Fibroblast of peridontal ligament (primary cell): ENCODE measurements at regions not wholly inside any gene's neighbourhood (a gene's known extent, or its start where the extent isn't known, plus 50 kb on each side); places are given as distances from the start of the nearest gene placed in this dataset.

ENCODE experiments used
- DNase-seq: peaks from one replicate; pipeline ENCODE4 v3.0.0-alpha.2; 2010; ENCODE audit errors: extremely low read depth

- no peak for DNase-seq
Measured at GRCh38 chr1:214205053-214205452, 75.9 kb upstream of the SMYD2 start.

- DNase-seq: no peak
Measured at GRCh38 chr1:214208460-214208859, 72.5 kb upstream of the SMYD2 start.

GRCh38 chr1:214209260-214209808 is 71.6 kb upstream of the SMYD2 start:
- no peak for DNase-seq

- no peak for DNase-seq
Measured at GRCh38 chr1:214213136-214213535, 67.8 kb upstream of the SMYD2 start.

GRCh38 chr1:214214851-214215250 is 66.1 kb upstream of the SMYD2 start:
- no peak for DNase-seq

- no peak for DNase-seq
Measured at GRCh38 chr1:214215583-214215982, 65.4 kb upstream of the SMYD2 start.

GRCh38 chr1:214216021-214216420 is 64.9 kb upstream of the SMYD2 start:
- DNase-seq: no peak

- no peak for DNase-seq
Measured at GRCh38 chr1:214216779-214217178, 64.2 kb upstream of the SMYD2 start.

- no peak for DNase-seq
Measured at GRCh38 chr1:214219902-214220301, 61.1 kb upstream of the SMYD2 start.

- no peak for DNase-seq
Measured at GRCh38 chr1:214220891-214221290, 60.1 kb upstream of the SMYD2 start.

- DNase-seq: peak; percentile 36
Measured at GRCh38 chr1:214224611-214225354, 56.2 kb upstream of the SMYD2 start.

GRCh38 chr1:214228976-214229375 is 52.0 kb upstream of the SMYD2 start:
- DNase-seq: no peak

GRCh38 chr1:214229736-214230135 is 51.2 kb upstream of the SMYD2 start:
- no peak for DNase-seq
